Stomach (tissue), 8 donors: ENCODE measurements at regions not wholly inside any gene's neighbourhood (a gene's known extent, or its start where the extent isn't known, plus 50 kb on each side); places are given as distances from the start of the nearest gene placed in this dataset.

Experiments used
- DNase-seq, 2 donors: peaks; one replicate each; pipeline versions ENCODE4 v3.0.0 to v3.0.0-alpha.2; 2013 to 2019
- H3K27ac ChIP-seq, 5 donors: fragments of 200-600 bp in 4 of 5; sonication (generic) in 4 of 5; one replicate each; pipeline ENCODE4 v1.5.1; 2013 to 2019; ENCODE audit warnings: mild to moderate bottlenecking in 1 of 5, moderate library complexity in 1 of 5
- H3K27me3 ChIP-seq, 3 donors: fragments of 200-600 bp; sonication (generic); one replicate each; pipeline ENCODE4 v1.5.1; 2017 to 2019; ENCODE audit warnings: mixed run types in 1 of 3
- H3K36me3 ChIP-seq, 4 donors: fragments of 200-600 bp; sonication (generic); 1 replicate in 3 of 4; 2 replicates in 1 of 4; pipeline ENCODE4 v1.5.1; 2016 to 2019
- H3K4me1 ChIP-seq, 4 donors: fragments of 200-600 bp; sonication (generic); one replicate each; pipeline ENCODE4 v1.5.1; 2016 to 2019
- H3K4me3 ChIP-seq, 4 donors: fragments of 200-600 bp; sonication (generic) in 3 of 4; one replicate each; pipeline ENCODE4 v1.5.1; 2016 to 2019; ENCODE audit warnings: mild to moderate bottlenecking in 1 of 4
- H3K9me3 ChIP-seq, 4 donors: fragments of 200-600 bp; sonication (generic); one replicate each; pipeline ENCODE4 v1.5.1; 2016 to 2019
- CTCF ChIP-seq, 7 experiments: fragments of 450-650 bp in 4 of 7; fragments of 200-600 bp in 3 of 7; sonication (generic) in 3 of 7; IDR thresholded peaks; one replicate each; pipeline ENCODE4 v1.5.1; 2016 to 2019; ENCODE audit warnings: antibody characterized with exemption in 7 of 7, control low read depth in 2 of 7, mild to moderate bottlenecking in 1 of 7
- EP300 ChIP-seq: sonication (generic); formaldehyde crosslinking; IDR thresholded peaks from one replicate; pipeline ENCODE4 v1.6.1; 2017; ENCODE audit warnings: antibody characterized with exemption
- POLR2A ChIP-seq, 4 donors: fragments of 450-650 bp; IDR thresholded peaks; one replicate each; pipeline ENCODE4 v1.6.1; 2016; ENCODE audit warnings: antibody characterized with exemption in 4 of 4, control low read depth in 2 of 4, mild to moderate bottlenecking in 1 of 4, moderate library complexity in 1 of 4
- POLR2AphosphoS5 ChIP-seq, 3 donors: sonication (generic); formaldehyde crosslinking; IDR thresholded peaks; one replicate each; pipeline ENCODE4 v1.6.1; 2016; ENCODE audit warnings: antibody characterized with exemption in 3 of 3
- WGBS, 5 donors: extraction: QIAGEN DNeasy Blood & Tissue Kit in 3 of 5; methylation state at CpG; one replicate each; pipeline versions ENCODE4 v1.1.5 to v1.1.7; 2013 to 2018; 5-methylcytosine and 5-hydroxymethylcytosine counted together
- intact Hi-C: fragments of 100-400 bp; cut with DNase I; formaldehyde crosslinking; loops from one replicate; pipeline ENCODE4 v1.15.1; 2023; ENCODE audit warnings: low total_unique reads
- donor health status: healthy with polysubstance abuse.
- donor health status: Bipolar disorder and iron deficiency.
- donor health status: healthy.

- no peak for DNase-seq
- H3K9me3 ChIP-seq, result no peaks in the 10 kb centered on the region
- intact Hi-C loops, result no loop called here
- no peak overlapping the region for H3K4me3 ChIP-seq
- H3K27ac ChIP-seq, result no peak overlapping the region
- TF ChIP-seq POLR2A (IDR thresholded peaks at IDR 0.05) (no peak), EP300 (no peak), POLR2AphosphoS5 (IDR thresholded peaks at IDR 0.05) (no peak), CTCF (IDR thresholded peaks at IDR 0.05) (no peak)
- no peaks in the 10 kb centered on the region for H3K36me3 ChIP-seq
- H3K4me1 ChIP-seq, result peaks cover 0 to 5% (median 0%) of the 10 kb centered on the region in 4 donors
- no peaks in the 10 kb centered on the region for H3K27me3 ChIP-seq
- WGBS, 5 donors, result 83 to 89% (median 87%) methylated on average over 7 of the region's 7 CpGs
Observed at GRCh38 chr2:226366920-226367319, 432.7 kb downstream of the IRS1 start.

- no peaks in the 10 kb centered on the region for H3K27me3 ChIP-seq
- DNase-seq, result no peak
Observed at GRCh38 chr2:226364217-226364616, 435.4 kb downstream of the IRS1 start.

GRCh38 chr2:226362980-226363379 lies 436.6 kb downstream of the IRS1 start:
- peak in 1 of 2 donors; percentile 13 for DNase-seq
- H3K36me3 ChIP-seq, result no peaks in the 10 kb centered on the region
- H3K4me3 ChIP-seq, result no peak overlapping the region
- H3K4me1 ChIP-seq, result peaks cover 0 to 5% (median 0%) of the 10 kb centered on the region in 4 donors
- intact Hi-C loops, result no loop called here
- 43 to 60% (median 54%) methylated on average over 2 of the region's 2 CpGs for WGBS, 5 donors
- no peaks in the 10 kb centered on the region for H3K9me3 ChIP-seq
- TF ChIP-seq CTCF (IDR thresholded peaks at IDR 0.05) (no peak), EP300 (no peak), POLR2A (IDR thresholded peaks at IDR 0.05) (no peak), POLR2AphosphoS5 (IDR thresholded peaks at IDR 0.05) (no peak)
- no peak overlapping the region for H3K27ac ChIP-seq
- no peaks in the 10 kb centered on the region for H3K27me3 ChIP-seq

More at GRCh38 chr2:226364217-226364616, 435.4 kb downstream of the IRS1 start:
- TF ChIP-seq POLR2AphosphoS5 (IDR thresholded peaks at IDR 0.05) (no peak), CTCF (IDR thresholded peaks at IDR 0.05) (no peak), POLR2A (IDR thresholded peaks at IDR 0.05) (no peak), EP300 (no peak)
- intact Hi-C loops, result no loop called here
- Histone ChIP-seq H3K27ac (no peak overlapping the region), H3K9me3 (no peaks in the 10 kb centered on the region), H3K36me3 (no peaks in the 10 kb centered on the region), H3K4me1 (peaks cover 0 to 5% (median 0%) of the 10 kb centered on the region in 4 donors), H3K4me3 (no peak overlapping the region)

GRCh38 chr2:226360658-226361057 lies 439.0 kb downstream of the IRS1 start:
- Histone ChIP-seq H3K9me3 (no peaks in the 10 kb centered on the region), H3K36me3 (no peaks in the 10 kb centered on the region), H3K27ac (no peak overlapping the region), H3K4me3 (no peak overlapping the region), H3K27me3 (no peaks in the 10 kb centered on the region), H3K4me1 (peaks cover 0 to 5% (median 0%) of the 10 kb centered on the region in 4 donors)
- TF ChIP-seq POLR2A (IDR thresholded peaks at IDR 0.05) (no peak), EP300 (no peak), POLR2AphosphoS5 (IDR thresholded peaks at IDR 0.05) (no peak), CTCF (IDR thresholded peaks at IDR 0.05) (no peak)
- intact Hi-C loops, result no loop called here
- WGBS, 5 donors, result 68 to 85% (median 71%) methylated on average over 2 of the region's 2 CpGs
- DNase-seq, result no peak
